HG02678 (cell line): ENCODE measurements at regions not wholly inside any gene's neighbourhood (a gene's known extent, or its start where the extent isn't known, plus 50 kb on each side); places are given as distances from the start of the nearest gene placed in this dataset.
"Not testable (repeated sequence)": the region's sequence is repeated elsewhere in the genome, so short reads cannot be mapped to it uniquely, and the experiment has no call there.

Source experiments
- ATAC-seq: cut with Tn5 transposase; IDR thresholded peaks from one replicate; pipeline ENCODE4 v1.9.1; 2021; ENCODE audit warnings: mild to moderate bottlenecking, moderate library complexity; ENCODE audit not compliant: unreplicated experiment

DNA sequence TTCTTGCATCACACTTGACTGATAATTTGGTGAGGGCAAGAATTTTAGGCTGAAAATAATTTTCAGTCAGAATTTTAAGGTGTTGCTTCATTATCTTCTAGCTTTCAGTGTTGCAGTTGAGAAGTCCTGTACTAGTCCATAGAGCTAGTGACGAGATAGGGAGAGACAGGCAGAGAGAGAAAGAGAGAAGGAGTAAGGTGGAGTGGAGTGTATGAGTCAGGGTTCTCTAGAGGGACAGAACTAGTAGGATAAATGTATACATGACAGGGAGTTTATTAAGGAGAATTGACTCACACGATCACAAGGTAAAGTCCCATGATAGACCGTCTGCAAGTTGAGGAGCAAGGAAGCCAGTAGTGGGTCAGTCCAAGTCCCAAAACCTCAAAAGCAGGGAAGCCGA is 127.2 kb downstream of the UTP18 start:
- ATAC-seq, result no peak

DNA sequence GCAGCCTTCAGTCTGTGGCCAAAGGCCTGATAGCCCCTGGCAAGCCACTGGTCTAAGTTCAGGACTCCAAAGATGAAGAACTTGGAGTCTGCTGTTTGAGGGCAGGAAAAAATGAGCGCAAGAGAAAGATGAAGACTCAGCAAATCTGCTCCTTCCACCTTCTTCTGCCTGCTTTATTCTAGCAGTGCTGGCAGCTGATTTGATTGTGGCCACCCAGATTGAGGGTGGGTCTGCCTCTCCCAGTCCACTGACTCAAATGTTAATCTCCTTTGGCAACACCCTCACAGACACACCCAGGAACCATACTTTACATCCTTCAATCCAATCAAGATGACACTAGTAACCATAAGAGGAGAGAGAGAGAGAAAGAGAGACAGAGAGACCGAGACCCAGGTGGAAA is 127.6 kb downstream of the UTP18 start:
- ATAC-seq, result no peak

DNA sequence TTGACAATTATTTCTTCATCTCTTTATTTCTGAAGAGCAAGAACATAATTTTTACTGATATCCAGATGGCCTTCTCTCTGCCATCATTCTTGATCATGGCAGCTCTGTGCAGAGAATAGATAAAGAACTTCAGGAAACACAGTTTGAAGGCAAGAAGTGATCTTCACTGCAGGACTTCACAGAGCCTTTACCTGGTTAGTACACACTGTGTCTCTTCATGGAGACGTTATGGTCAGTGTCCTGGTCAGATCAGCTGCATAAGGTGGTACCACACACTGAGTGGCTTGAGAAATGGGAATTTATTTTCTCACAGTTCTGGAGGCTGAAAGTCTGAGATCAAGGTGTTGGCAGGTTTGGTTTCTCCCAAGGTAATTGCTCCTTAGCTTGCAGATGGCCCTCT is 129.5 kb downstream of the UTP18 start:
- ATAC-seq, result no peak

DNA sequence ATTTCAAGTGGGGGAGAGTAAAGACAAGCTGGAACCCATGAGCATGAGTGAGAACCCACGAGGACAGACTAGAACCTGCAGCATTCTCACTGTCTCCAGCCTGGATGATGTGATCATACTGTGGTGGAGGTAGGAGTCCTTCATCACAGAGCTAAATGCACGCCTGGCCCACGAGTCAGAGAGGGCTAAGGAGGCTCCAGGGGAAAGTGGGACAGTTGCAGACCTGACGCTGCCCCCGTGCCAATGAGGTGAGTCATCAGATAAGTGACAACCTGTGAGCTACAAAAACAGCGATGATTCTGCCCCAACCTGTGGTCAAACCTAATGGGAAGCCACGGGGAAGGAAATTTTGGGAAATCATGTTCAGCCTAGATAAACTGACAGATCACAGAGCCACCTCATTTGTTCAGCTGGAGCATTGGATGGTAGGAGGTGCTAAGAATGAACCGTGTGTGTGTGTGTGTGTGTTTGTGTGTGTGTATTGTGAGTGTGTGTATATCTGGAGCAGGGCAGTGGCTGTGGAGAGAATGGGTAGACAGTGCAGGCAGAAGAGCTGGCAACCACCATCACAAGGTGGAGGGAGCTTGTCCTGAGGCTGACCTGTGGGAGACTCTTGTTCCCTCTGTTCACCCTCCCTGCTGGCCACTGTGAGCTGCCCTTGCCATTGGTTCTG is 131.8 kb downstream of the UTP18 start:
- no peak for ATAC-seq

DNA sequence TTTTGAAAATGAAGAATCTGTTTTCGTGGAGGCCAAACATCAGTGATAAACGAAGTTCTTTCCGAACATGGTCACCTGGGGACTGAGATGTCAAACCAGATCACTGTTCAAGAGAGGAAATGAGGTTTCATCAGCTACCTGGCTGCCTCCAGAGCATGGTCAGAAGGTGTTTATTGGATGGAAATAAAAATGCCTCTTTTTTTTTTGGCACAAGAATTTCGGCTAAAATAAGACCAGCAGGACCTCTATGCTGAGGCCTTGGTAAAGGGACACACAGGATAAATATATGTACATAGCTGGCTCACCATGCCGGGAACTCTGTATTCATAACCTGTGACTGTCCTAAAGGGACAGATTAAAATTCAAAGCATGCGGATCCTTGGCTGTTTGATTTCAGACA is 135.3 kb downstream of the UTP18 start:
- ATAC-seq, result no peak

DNA sequence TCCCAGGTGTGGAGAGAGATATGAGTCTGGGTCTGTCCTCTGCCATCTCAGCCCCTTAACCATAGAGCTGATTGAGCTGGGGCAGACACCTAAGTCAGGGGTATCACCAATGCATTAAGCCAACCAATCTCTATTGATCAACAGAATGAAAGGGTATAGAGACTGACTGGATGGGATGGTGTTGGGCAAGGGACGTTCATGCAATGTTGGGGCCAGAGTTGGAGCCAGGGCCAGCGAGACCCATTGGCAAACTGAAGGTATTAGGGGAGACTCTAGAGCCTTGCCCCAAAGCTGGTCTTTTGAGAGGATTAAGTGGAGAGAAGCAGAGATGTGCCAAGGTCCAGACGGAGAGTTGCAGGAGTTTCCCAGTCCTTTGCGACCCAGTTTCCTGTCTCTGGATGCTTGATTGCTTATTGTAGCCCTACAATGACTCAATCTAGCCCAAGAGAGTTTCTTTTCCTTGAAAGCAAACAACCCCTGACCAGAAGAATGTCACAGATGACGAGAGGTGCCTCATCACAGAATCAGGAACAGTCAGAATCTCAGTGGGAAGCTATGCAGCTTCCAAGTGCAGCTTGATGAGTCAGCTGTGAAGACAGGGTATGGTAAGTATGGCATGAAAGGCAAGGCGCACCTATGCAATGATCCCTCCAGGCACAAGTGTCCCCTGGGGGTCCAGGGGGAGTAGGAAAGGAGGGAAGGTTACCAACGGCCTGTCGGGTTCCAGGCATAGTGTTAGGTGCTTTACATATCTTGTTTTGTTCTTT is 137.2 kb downstream of the UTP18 start:
- no peak for ATAC-seq

DNA sequence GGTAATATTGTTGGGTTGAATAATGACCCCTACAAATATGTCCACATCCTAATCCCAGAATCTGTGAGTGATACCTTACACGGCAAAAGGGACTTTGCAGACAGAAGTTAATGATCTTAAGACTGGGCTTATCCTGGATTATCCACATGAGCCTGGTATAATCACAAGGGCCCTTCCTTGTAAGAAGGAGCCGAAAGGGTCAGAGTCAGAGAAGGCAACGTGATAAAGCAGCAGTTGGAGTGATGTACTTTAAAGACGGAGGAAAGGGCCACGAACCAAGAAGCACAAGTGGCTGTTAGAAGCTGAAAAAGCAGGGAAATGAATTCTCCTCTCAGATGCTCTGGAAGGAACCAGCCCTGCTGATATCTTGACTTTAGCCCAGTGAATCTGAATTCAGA is 137.8 kb downstream of the UTP18 start:
- no peak for ATAC-seq

DNA sequence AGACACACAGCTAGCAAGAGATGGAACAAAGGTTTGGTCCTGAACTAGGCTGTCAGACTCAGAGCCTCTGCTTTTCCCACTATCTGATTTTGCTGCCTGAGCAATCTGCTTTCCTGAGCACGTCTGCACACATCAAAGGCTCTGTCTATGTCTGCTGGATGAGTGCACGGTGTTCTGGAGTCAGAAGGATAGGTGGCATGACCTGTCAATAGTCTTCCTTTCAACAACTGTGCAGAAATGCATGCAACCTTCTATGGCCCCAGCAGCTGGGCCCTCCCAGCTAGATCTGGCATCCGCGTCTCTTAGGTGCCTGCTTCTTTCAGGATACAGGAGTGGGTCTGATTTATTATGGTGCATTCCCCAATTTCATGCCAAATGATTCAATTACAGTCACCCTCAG is 138.3 kb downstream of the UTP18 start:
- ATAC-seq, result no peak

DNA sequence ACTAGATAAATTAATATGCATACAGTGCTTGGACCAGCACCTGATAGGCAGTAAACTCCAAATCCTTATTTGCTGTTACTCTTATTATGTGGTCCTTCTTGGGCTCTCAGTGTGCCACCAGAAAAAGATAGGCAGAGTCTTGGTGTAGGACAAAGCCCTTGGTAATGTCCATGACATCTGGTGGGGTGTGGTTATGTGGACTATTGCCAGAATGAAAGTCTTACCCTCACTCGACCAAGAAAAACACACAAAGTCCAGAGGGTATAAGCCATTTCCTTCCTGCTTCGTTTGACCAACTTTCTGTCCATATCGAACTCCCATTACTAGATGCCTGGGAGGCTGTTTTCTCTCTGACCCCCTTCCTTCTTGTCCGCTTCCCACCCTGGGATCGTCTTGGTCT is 140.9 kb downstream of the UTP18 start:
- no peak for ATAC-seq

DNA sequence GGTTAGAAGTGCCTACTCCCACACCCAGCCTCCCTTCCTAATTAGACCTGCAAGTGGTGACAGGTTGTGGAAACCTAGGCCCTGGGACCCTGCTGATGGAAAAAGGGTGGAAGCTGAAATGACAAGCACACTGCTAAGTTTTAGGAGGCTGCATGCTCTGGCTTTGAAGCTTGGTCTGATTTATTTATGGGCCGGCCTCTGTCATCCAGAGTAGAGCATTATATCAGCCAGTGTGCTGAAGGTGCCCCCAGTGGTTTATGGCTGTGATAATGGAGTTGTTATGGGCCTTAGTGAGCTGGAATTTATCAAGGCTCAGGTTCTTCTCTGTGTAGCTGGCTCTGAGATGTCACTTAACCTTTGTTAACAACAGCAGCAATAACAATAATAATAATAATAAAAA is 142.6 kb downstream of the UTP18 start:
- ATAC-seq, result no peak

DNA sequence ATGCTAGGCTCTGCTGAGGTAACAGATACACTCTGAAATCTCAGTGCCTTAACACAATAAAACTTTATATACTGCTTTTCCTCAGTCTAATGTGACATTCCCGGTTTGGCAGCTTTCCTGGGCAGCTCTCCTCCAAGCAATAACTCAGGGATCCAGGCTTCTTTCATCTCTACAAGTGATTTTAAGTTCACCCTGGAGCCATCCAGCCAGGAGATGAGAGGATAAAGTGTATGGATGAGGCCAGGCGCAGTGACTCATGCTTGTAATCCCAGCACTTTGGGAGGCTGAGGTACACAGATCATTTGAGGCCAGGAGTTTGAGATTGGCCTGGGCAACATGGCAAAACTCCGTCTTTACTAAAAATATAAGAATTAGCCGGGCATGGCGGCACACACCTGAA is 147.2 kb downstream of the UTP18 start:
- no peak for ATAC-seq

DNA sequence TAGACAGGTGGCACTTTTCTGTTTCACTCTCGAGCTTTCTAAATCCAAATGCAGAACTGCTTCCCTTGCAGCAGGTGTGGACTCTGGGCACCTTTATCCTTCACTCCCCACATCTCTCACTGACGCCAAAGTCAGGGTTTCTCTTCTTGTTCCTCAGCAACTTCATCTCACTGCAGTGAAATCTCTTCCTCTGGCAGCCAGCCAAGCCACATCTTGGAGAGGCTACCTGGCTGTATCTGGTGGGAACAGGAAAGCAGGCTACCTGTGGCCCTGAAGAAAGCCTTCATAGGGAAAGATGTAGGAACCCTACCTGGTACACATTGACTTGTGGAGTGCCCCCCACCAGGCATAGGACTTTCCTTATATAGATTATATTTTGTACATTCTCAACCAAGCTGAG is 159.1 kb downstream of the UTP18 start:
- no peak for ATAC-seq

DNA sequence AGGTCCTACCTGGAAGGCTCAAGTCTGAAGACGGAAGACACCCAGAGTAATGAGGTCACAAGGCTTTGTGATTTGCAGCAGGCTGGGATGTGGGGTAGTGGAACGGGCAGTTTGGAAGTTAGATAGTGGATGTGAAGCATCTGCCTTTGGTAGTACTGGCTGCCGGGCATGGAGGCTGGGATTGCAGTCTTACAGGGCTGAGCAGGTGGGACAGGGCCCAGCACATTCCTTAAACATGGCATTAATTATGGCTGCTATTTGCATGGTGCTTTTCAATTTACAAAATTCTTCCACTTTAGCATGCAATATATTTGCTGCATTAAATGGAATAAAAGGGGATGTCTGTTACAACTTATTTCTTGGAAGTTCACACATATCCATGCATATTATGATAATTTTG is 161.2 kb downstream of the UTP18 start:
- ATAC-seq, result no peak

DNA sequence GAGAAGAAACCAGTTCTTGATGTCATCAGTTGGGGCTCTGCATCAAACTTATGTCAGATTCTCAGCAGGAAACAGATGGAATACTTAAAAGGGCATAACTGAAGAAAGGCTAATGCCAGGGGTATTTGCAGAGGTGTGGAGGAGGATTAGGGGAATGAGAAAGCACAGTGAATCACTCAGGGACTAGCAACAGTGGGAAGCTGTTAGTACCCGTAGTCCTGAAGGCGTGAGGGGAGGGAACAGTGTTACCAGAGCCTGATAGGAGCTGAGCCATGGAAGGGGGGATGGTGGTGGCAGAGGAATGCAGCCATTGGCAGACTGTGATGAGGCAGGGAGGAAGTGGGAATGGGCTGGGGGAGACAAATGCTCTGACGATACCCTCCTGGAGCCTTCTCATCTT is 162.3 kb downstream of the UTP18 start:
- ATAC-seq, result no peak

DNA sequence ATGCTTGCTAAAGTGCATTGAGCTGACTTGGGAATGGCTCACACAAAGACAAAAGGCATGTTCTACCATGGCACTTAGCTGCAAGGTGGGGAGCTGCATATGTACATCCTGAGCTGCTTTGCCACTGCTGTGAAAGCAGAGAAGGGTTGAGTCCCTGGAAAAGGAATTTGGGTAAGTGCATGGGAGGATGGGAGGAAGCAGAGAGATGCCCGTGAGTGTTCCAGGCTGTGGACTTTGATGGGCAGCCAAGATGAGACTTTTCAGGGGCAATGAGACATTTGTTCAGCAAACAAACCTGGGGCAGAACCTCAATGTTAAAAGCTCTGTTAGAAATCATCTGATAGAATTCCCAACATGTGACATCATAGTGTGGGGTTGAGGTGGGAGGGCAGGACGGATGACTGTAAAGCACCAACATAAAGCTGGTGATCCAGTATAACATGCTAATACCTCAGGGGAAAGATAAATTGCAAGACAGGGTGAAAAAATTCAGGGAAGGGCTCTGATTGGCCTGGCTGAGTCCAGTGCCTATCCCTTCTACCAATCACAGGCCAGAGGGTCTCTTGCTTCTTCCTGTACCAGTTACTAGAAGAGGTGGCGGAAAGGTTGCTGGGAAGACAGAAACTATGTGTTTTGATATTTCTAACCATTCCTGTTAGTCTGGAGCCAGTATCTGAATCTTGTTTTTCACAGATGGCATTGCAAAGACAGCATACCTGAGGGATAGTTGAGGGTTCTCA is 163.2 kb downstream of the UTP18 start:
- no peak for ATAC-seq

DNA sequence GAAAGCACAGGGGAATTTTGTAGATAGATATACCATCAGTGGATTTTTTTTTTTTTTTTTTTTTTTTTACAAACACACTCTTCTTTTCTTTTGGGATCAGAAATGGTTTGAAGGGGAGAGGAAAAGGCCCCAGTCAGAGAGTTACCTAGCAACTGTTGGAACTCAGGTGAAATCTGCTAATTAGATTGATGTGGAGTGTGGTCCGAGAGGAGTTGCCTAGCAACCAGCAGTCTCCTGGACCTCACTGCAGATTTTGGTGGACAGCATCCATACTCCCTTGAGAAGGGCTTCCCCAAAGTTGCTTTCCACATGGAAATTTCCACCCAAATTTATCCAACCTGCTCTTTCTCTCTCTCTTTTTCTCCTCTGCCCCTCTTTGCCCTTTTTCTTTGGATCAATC is 165.4 kb downstream of the UTP18 start:
- no peak for ATAC-seq

DNA sequence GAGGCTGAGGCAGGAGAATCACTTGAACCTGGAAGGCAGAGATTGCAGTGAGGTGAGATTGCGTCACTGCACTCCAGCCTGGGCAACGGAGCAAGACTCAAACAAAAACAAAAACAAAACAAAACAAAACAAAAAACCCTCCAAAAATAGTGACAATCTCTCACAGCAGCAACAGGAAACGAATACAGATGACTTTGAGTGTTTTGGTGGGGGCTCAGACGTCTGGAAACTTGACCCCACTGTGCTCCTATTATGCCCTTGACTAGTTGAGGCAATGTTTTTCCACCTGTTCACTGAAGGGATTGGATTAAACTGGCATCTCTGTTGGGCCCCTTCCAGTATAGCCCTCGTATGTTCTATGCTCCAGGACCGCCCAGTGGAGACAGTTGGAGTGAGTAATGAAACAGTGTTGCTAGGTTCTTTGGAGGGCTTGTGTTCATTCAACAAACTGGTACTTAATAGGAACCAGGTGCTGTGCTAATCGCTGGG is 167.0 kb downstream of the UTP18 start:
- no peak for ATAC-seq

DNA sequence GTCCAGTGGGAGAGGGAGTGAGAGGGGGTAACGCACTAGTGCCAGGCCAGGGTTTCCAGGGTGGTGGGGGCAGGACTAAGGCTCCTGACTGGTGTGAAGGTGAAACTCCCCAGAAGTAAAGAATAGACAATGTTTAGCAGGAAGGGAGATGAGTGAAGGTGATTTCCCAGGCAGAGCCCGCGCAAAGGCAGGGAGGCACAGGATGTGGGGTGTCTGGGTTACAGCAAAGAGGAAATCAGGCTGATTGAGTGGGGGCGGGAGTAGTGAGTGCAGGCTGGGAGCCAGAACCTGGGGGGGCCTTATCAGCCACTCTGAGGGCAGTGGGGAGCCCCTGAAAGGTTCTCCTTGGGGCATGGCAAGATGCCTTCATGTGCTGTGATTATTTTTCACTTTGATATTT is 167.5 kb downstream of the UTP18 start:
- ATAC-seq, result no peak

DNA sequence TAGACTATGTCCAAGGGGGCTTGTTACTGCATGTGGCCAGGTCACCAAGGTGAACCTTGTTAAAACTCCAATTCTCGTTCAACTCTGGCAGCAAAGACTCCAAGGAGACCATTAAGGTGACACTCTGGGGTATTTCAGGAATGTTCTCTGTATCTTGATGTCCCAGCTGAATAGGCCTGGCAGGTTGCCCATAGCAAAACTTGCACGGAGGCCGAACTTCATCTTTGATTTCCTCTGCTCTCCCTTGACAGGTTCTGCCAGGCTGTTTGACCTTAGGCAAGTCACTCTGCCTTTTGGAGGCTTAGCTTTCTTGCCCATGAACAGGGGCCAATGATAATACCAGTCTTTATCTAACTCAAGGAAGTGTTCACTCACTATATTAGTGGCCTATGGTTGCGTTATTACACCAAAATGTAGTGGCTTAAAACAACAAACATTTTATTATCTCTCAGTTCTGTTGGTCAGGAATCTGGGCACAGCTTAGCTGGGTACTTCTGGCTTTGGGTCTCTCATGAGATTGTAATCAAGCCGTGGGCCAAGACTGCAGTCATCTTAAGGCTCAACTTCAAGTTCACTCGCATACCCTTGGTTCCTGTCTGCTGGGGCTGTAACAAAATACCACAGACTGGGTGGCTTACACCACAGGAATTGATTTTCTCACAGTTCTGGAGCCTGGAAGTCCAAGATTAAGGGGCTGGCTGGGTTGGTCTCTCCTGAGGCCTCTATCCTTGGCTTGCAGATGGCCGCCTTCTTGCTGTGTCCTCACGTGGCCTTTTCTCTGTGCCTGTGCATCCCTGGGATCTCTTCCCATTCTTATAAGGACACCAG is 168.5 kb downstream of the UTP18 start:
- ATAC-seq, result no peak

DNA sequence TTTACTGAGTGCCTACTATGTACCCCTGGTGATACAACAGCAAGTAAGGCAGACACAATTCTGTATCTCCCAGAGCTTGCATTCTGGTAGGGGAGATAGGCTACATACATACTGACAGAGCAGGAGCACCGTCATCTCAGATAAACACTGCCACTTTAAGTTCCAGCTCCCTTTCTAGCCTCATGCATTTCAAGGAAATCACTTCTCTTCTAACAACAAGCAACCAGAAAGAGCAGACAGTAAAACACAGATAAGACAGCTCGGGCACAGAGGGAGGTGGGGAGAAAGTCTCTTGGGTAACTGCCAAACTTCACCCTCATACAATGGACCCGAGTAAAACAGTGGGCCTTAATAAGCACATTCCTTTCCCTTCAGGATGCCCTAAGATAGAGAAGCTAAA is 169.6 kb downstream of the UTP18 start:
- ATAC-seq, result not testable (repeated sequence)

DNA sequence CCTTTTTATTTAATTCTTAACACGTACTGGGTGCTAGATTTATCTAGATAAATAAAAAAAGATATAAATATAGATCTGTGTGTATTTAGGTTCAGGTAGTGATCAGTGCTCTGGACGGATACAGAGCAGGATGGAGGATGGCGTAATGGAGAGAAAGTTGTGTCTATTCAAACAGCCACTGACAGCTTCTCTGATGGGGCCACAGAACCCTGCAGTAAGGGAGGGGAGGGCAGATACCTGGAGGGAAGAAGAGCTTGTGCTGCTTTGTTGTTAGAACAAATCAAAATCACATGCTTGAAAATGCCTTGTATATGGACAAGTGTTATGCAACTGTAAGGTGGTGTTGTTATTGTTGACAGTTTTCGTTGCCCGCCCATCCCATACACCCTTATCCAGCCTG is 170.2 kb downstream of the UTP18 start:
- ATAC-seq, result no peak
